ENCODE measurements at regions not wholly inside any gene's neighbourhood (a gene's known extent, or its start where the extent isn't known, plus 50 kb on each side); places are given as distances from the start of the nearest gene placed in this dataset.

DNA sequence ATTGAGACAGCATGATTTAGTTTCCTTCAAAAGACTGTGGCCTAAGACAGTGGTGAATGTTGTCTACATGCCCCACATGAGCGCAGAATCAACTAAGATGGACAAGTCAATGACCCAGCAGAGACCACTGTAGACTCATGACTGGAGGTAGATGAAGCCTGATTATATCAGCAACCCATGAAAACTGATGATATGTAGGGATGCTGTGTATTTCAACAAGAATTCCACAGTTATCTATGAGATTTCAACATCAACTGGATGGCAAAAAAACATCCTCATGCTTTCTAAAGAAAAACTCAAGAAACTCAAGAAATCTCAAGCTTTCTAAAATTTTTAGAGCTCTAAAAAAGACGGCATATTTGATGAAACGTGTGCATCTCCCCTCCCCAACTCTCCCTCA, 413.9 kb upstream of the LYPLAL1 start:
- no peak for DNase-seq (ENCODE audit: low read depth)
- TF ChIP-seq, protein P1, sequence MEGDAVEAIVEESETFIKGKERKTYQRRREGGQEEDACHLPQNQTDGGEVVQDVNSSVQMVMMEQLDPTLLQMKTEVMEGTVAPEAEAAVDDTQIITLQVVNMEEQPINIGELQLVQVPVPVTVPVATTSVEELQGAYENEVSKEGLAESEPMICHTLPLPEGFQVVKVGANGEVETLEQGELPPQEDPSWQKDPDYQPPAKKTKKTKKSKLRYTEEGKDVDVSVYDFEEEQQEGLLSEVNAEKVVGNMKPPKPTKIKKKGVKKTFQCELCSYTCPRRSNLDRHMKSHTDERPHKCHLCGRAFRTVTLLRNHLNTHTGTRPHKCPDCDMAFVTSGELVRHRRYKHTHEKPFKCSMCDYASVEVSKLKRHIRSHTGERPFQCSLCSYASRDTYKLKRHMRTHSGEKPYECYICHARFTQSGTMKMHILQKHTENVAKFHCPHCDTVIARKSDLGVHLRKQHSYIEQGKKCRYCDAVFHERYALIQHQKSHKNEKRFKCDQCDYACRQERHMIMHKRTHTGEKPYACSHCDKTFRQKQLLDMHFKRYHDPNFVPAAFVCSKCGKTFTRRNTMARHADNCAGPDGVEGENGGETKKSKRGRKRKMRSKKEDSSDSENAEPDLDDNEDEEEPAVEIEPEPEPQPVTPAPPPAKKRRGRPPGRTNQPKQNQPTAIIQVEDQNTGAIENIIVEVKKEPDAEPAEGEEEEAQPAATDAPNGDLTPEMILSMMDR (conservative IDR thresholded peaks at IDR 0.05; ENCODE audit: control insufficient read depth, insufficient read depth, low read depth, low read length) = no peak
- H3K4me3 ChIP-seq (ENCODE audit: control insufficient read depth, low read depth, low read length) = no peak overlapping the region

DNA sequence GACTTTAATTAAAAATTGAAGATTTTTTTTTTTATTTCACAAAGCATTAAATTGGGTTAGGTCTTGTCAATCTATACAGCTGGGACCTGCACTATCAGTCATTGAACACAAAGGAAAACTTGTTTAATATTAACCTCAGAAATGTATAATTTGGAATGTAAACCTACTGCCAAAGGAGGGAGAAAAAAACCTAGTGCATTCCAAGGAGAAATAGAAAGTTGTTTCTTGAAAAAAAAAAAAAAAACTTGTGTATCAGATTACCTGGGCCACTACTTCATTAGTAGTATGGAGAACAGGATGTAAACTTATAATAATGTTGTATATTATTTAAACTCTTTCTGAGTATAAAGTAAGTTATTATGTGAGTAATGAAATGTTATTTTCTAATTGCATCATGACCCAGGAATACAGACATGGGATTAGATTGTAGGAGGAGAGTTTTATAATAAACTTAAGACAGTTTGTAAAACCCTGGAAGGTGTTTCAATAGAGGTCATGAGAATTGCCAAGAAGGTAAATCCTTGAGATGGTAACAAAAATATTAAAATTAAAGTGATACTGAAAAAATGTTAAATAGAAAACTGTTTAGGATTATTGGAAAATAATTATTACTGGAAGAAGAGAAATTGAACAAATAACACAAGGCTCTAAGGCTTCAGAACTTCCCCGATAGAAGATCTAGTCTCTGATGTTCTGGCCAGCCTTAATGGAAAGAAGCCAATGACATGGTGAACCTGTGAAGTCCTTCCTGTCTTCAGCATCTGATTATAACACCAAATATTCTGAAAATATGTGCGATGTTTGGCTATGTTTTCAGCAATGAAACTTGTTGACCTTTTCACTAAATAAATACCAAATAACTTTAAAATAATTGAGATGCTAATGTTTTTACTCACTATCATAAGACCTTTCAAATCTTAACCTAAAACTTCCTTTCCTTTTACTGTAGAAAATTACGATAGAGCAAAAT, 412.8 kb upstream of the LYPLAL1 start:
- no peak overlapping the region for H3K4me3 ChIP-seq (ENCODE audit: control insufficient read depth, low read depth, low read length)
- TF ChIP-seq, protein P1 (conservative IDR thresholded peaks at IDR 0.05; ENCODE audit: control insufficient read depth, insufficient read depth, low read depth, low read length) = no peak
- no peak for DNase-seq (ENCODE audit: low read depth)

DNA sequence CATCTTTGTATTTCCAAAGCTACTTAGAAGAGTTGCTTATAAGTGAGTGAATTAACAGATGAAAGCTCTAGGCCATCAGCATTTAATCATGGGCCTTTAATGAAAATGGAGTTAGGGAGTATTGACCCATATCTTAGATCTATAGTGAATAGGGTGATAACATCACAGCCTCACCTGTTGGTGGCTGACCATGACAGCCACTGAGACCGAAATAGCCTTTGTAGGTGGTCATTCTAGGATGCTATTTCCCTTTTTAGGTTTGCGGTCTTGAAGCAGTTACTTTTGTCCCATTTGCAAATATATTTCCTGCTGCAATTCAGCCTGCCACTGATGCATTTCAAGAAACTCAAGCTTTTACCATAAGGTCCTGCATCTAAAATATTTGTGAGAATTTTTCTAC, 410.1 kb upstream of the LYPLAL1 start:
- TF ChIP-seq, protein P1 (conservative IDR thresholded peaks at IDR 0.05; ENCODE audit: control insufficient read depth, insufficient read depth, low read depth, low read length) = no peak
- no peak overlapping the region for H3K4me3 ChIP-seq (ENCODE audit: control insufficient read depth, low read depth, low read length)
- DNase-seq (ENCODE audit: low read depth) = no peak

DNA sequence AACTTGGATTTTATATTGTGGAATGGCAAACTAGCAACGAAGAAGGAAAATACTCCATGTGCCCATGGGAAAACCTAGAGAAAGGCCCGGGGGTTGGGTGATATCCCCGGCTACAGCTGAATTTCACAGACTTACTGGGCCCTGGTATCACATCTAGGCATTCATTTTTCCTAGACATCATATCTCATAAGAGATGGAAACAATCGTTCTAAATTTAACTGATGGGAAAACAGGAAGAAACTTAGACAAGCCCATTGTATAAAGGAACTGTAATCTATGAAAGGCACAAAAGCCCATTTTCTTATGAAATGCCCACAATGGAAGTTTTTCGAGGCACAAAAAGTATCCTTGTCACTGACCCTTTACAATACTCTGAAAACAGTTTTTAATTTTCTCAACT, 407.9 kb upstream of the LYPLAL1 start:
- DNase-seq (ENCODE audit: low read depth) = no peak
- H3K4me3 ChIP-seq (ENCODE audit: control insufficient read depth, low read depth, low read length) = no peak overlapping the region
- TF ChIP-seq, protein P1 (conservative IDR thresholded peaks at IDR 0.05; ENCODE audit: control insufficient read depth, insufficient read depth, low read depth, low read length) = no peak

DNA sequence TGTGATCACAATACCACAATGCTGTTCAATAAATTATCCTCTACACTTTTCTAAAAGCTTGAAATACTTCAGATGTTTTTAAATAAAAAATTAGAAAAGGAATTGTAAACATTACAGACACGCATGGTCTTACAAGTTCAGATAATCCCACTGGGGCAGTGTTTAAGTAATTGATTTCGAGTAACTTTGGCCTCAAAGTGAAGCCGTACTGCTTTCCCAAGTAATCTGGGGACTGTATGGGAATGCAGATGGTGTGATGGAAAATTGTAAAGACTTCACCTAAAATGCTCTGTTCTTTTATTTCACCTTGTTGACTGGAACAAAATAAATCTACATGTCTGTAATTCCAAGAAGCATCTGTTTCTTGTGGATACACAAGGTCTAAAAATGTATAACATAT, 401.7 kb upstream of the LYPLAL1 start:
- TF ChIP-seq, protein P1 (conservative IDR thresholded peaks at IDR 0.05; ENCODE audit: control insufficient read depth, insufficient read depth, low read depth, low read length) = no peak
- no peak overlapping the region for H3K4me3 ChIP-seq (ENCODE audit: control insufficient read depth, low read depth, low read length)
- DNase-seq (ENCODE audit: low read depth) = no peak

DNA sequence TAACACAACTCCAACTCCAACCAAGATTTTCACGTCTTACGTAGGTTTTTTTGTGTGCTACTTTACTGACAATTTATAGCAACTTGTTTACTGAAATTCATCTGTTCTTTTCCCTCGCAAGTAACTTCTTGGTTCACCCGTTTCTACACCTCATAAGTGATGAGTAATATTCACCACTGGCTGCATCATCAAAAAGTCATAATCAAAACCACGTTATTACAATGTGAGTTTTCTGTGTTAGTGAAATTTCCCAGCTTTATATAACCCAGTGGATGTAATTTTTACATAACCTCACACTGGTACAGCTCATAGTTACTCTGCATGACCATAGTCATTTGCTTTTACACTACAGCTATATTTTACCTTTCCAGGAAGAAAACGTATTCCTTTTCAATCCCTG, 401.1 kb upstream of the LYPLAL1 start:
- no peak overlapping the region for H3K4me3 ChIP-seq (ENCODE audit: control insufficient read depth, low read depth, low read length)
- TF ChIP-seq, protein P1 (conservative IDR thresholded peaks at IDR 0.05; ENCODE audit: control insufficient read depth, insufficient read depth, low read depth, low read length) = no peak
- peak; percentile 93 for DNase-seq (ENCODE audit: low read depth)

Measured in fibroblast of mammary gland (primary cell).